GM23338 (cell line): ENCODE measurements at regions not wholly inside any gene's neighbourhood (a gene's known extent, or its start where the extent isn't known, plus 50 kb on each side); places are given as distances from the start of the nearest gene placed in this dataset.

ENCODE experiments used
- ATAC-seq: fragments of 200-7000 bp; cut with Tn5 transposase; 3 replicates; pipeline ENCODE4 v1.9.1; 2020
- DNase-seq: peaks from one replicate; pipeline ENCODE4 v3.0.0-alpha.2; 2015; ENCODE audit warnings: low spot score
- H2AFZ ChIP-seq: fragments of 200-600 bp; sonication (generic); 2 replicates; pipeline ENCODE4 v1.8.0; 2016; ENCODE audit warnings: antibody characterized with exemption, mild to moderate bottlenecking, moderate library complexity
- H3F3A ChIP-seq: fragments of 200-600 bp; sonication (generic); replicated peaks from 2 replicates; pipeline ENCODE4 v1.8.0; 2017; ENCODE audit warnings: antibody characterized with exemption, mixed run types, low read depth
- H3K27ac ChIP-seq: fragments of 200-600 bp; sonication (generic); 2 replicates; pipeline ENCODE4 v1.6.1; 2016; ENCODE audit warnings: low read depth
- H3K27me3 ChIP-seq: fragments of 200-600 bp; sonication (generic); 2 replicates; pipeline ENCODE4 v1.8.0; 2016; ENCODE audit warnings: mild to moderate bottlenecking, mixed run types, moderate library complexity; ENCODE audit not compliant: insufficient read depth
- H3K36me3 ChIP-seq: fragments of 200-600 bp; sonication (generic); 2 replicates; pipeline ENCODE4 v1.8.0; 2016; ENCODE audit warnings: mild to moderate bottlenecking; ENCODE audit not compliant: insufficient read depth
- H3K4me1 ChIP-seq: fragments of 200-600 bp; sonication (generic); 2 replicates; pipeline ENCODE4 v1.8.0; 2016; ENCODE audit warnings: mild to moderate bottlenecking, moderate library complexity; ENCODE audit not compliant: insufficient read depth
- H3K4me2 ChIP-seq: fragments of 200-600 bp; sonication (generic); 2 replicates; pipeline ENCODE4 v1.7.1; 2017; ENCODE audit warnings: mixed run types
- H3K4me3 ChIP-seq: fragments of 200-600 bp; sonication (generic); 2 replicates; pipeline ENCODE4 v1.6.1; 2016; ENCODE audit warnings: mixed run types
- H3K79me2 ChIP-seq: fragments of 200-600 bp; sonication (generic); replicated peaks from 2 replicates; pipeline ENCODE4 v1.8.0; 2017; ENCODE audit warnings: mild to moderate bottlenecking; ENCODE audit not compliant: insufficient read depth
- H3K9me2 ChIP-seq: fragments of 200-600 bp; sonication (generic); 2 replicates; pipeline ENCODE4 v1.8.0; 2017; ENCODE audit not compliant: insufficient read depth
- H4K20me1 ChIP-seq: fragments of 200-600 bp; sonication (generic); replicated peaks from 2 replicates; pipeline ENCODE4 v1.8.0; 2017; ENCODE audit warnings: mild to moderate bottlenecking; ENCODE audit not compliant: insufficient read depth
- H3K27ac Mint-ChIP-seq: 2 replicates; pipeline ENCODE4 v1.8.0; 2020; ENCODE audit warnings: inconsistent platforms, mild to moderate bottlenecking, moderate library complexity, mixed read lengths
- H3K27me3 Mint-ChIP-seq: 3 replicates; pipeline ENCODE4 v1.8.0; 2022; ENCODE audit warnings: low read depth, mild to moderate bottlenecking, moderate library complexity, mixed read lengths, inconsistent platforms; ENCODE audit not compliant: insufficient read depth, poor library complexity
- H3K36me3 Mint-ChIP-seq: 3 replicates; pipeline ENCODE4 v1.8.0; 2021; ENCODE audit warnings: low read depth, mild to moderate bottlenecking, inconsistent platforms, moderate library complexity, mixed read lengths
- H3K4me1 Mint-ChIP-seq: 3 replicates; pipeline ENCODE4 v1.8.0; 2020; ENCODE audit warnings: mild to moderate bottlenecking, inconsistent platforms, mixed read lengths
- H3K4me3 Mint-ChIP-seq: 3 replicates; pipeline ENCODE4 v1.8.0; 2021; ENCODE audit warnings: moderate library complexity, mild to moderate bottlenecking, inconsistent platforms, mixed read lengths
- H3K9me3 Mint-ChIP-seq: 3 replicates; pipeline ENCODE4 v1.8.0; 2020; ENCODE audit warnings: moderate library complexity, mild to moderate bottlenecking, inconsistent platforms, mixed read lengths
- CREB1 ChIP-seq: fragments of 250-450 bp; sonication (Bioruptor Pico); IDR thresholded peaks from 2 replicates; pipeline ENCODE4 v1.5.0; 2020; ENCODE audit warnings: low read depth, mild to moderate bottlenecking, moderate library complexity
- CTCF ChIP-seq, 2 experiments: fragments of 200-600 bp in 1 of 2; sonication (generic) in 1 of 2; conservative IDR thresholded peaks; 2 replicates each; pipeline versions ENCODE4 v1.5.1 to v1.6.1; 2016 to 2017; ENCODE audit warnings: antibody characterized with exemption in 2 of 2, low read depth in 2 of 2, mild to moderate bottlenecking in 2 of 2, moderate library complexity in 1 of 2
- ETS1 ChIP-seq: IDR thresholded peaks from 2 replicates; pipeline ENCODE4 v1.6.1; 2016; ENCODE audit warnings: antibody characterized with exemption
- EZH2phosphoT487 ChIP-seq: fragments of 200-600 bp; sonication (generic); IDR thresholded peaks from one replicate; pipeline ENCODE4 v1.8.1; 2018; ENCODE audit warnings: antibody characterized with exemption; ENCODE audit not compliant: unreplicated experiment
- JUNB ChIP-seq: IDR thresholded peaks from one replicate; pipeline ENCODE4 v1.6.1; 2016; ENCODE audit warnings: antibody characterized with exemption; ENCODE audit not compliant: unreplicated experiment
- REST ChIP-seq: IDR thresholded peaks from one replicate; pipeline ENCODE4 v1.6.1; 2018; ENCODE audit warnings: antibody characterized with exemption; ENCODE audit not compliant: unreplicated experiment
- ZNF331 ChIP-seq: fragments of 250-450 bp; sonication (Bioruptor Pico); IDR thresholded peaks from 2 replicates; pipeline ENCODE4 v1.5.0; 2020; ENCODE audit warnings: low read depth, mild to moderate bottlenecking, moderate library complexity
- ZNF462 ChIP-seq: fragments of 250-450 bp; sonication (Bioruptor Pico); IDR thresholded peaks from 2 replicates; pipeline ENCODE4 v1.5.0; 2020; ENCODE audit warnings: mild to moderate bottlenecking, moderate library complexity

- H3K4me1 Mint-ChIP-seq = peaks cover 32% of the 10 kb centered on the region
- no peaks in the 10 kb centered on the region for H3K27me3 Mint-ChIP-seq
- no peaks in the 10 kb centered on the region for H3F3A ChIP-seq
- H3K36me3 Mint-ChIP-seq = no peaks in the 10 kb centered on the region
- H3K79me2 ChIP-seq = no peaks in the 10 kb centered on the region
- no peaks in the 10 kb centered on the region for H3K9me3 Mint-ChIP-seq
- ATAC-seq (peak; percentile 41), DNase-seq (peak; percentile 6)
- H3K4me1 ChIP-seq = peaks cover 13% of the 10 kb centered on the region
- no peak overlapping the region for H3K4me3 ChIP-seq
- H4K20me1 ChIP-seq = no peaks in the 10 kb centered on the region
- H3K27ac ChIP-seq = no peak overlapping the region
- TF ChIP-seq EZH2phosphoT487 (no peak), CREB1 (0 out of 2 replicates have a peak, but pooled peaks have one; percentile 8)
- no peaks in the 10 kb centered on the region for H3K36me3 ChIP-seq
- 0 out of 2 replicates have a peak overlapping the region, but pooled peaks have one; percentile 45 for H3K4me2 ChIP-seq
- H2AFZ ChIP-seq = peak overlapping the region; percentile 8; the same call in 1 of the 2 replicates
- H3K27me3 ChIP-seq = no peaks in the 10 kb centered on the region
- no peaks in the 10 kb centered on the region for H3K9me2 ChIP-seq
- no peak overlapping the region for H3K27ac Mint-ChIP-seq
- no peak overlapping the region for H3K4me3 Mint-ChIP-seq
Measured at GRCh38 chr6:137339929-137340559, 120.9 kb upstream of the IFNGR1 start.

GRCh38 chr6:137334884-137335283, 115.7 kb upstream of the IFNGR1 start:
- Histone ChIP-seq H3K4me3 (no peak overlapping the region), H2AFZ (0 out of 2 replicates have a peak overlapping the region, but pooled peaks have one; percentile 1), H3K27ac (no peak overlapping the region), H3K4me2 (no peak overlapping the region), H3K79me2 (no peaks in the 10 kb centered on the region), H3K9me2 (no peaks in the 10 kb centered on the region), H3F3A (no peaks in the 10 kb centered on the region), H4K20me1 (no peaks in the 10 kb centered on the region), H3K4me1 (peaks cover 19% of the 10 kb centered on the region), H3K36me3 (no peaks in the 10 kb centered on the region), H3K27me3 (no peaks in the 10 kb centered on the region)
- DNase-seq (no peak), ATAC-seq (no peak)
- Mint-ChIP-seq H3K4me3 (no peak overlapping the region), H3K9me3 (no peaks in the 10 kb centered on the region), H3K36me3 (no peaks in the 10 kb centered on the region), H3K27ac (no peak overlapping the region), H3K4me1 (peaks cover 10% of the 10 kb centered on the region; the same call in 2 of the 3 replicates), H3K27me3 (no peaks in the 10 kb centered on the region)
- TF ChIP-seq JUNB (no peak), CTCF (conservative IDR thresholded peaks at IDR 0.05; ENCODE audit: low read depth in 2 of 2) (no peak), ZNF462 (CRISPR knock-in tag) (no peak), REST (no peak), CREB1 (no peak), ETS1 (no peak), ZNF331 (CRISPR knock-in tag) (no peak)
